AG04450 (cell line): ENCODE measurements at regions not wholly inside any gene's neighbourhood (a gene's known extent, or its start where the extent isn't known, plus 50 kb on each side); places are given as distances from the start of the nearest gene placed in this dataset. TPM values are rescaled to one million over a fixed set of nuclear protein-coding genes. Genes with fewer than 3 reads are reported as not detected.
"Not testable (repeated sequence)": the region's sequence is repeated elsewhere in the genome, so short reads cannot be mapped to it uniquely, and the experiment has no call there.

Experiments
- CTCF ChIA-PET: fragments of 300-600, 350-600 bp; formaldehyde crosslinking; extraction: SDS; loops from one replicate; lab custom pipeline; 2022; ENCODE audit warnings: antibody characterized with exemption, inconsistent platforms; lab: Charles Lee
- POLR2A ChIA-PET: fragments of 350-600 bp; formaldehyde crosslinking; extraction: SDS; loops from one replicate; lab custom pipeline; 2021; ENCODE audit warnings: antibody characterized with exemption, inconsistent platforms; lab: Yijun Ruan, JAX
- DNase-seq: peaks from one replicate; pipeline ENCODE4 v3.0.0-alpha.2; 2011; ENCODE audit warnings: low read depth, low spot score
- H3K27ac ChIP-seq: one replicate; pipeline ENCODE4 v1.5.1; 2012; ENCODE audit warnings: low read depth, low read length, control low read depth
- H3K27me3 ChIP-seq: one replicate; pipeline ENCODE4 v1.6.0; 2012; ENCODE audit warnings: low read length; ENCODE audit not compliant: control insufficient read depth, insufficient read depth
- H3K4me3 ChIP-seq: 2 replicates; pipeline ENCODE4 v1.5.1; 2011; ENCODE audit warnings: mild to moderate bottlenecking, low read depth, low read length, control low read depth
- H3K9me3 ChIP-seq: 2 replicates; pipeline ENCODE4 v1.5.1; 2012; ENCODE audit warnings: low read length; ENCODE audit not compliant: control insufficient read depth, insufficient read depth
- small RNA-seq: library from RNA; depleted of rRNA; stranded (forward); fragments of <200 nt; gene quantifications from one replicate; pipeline ENCODE3, GENCODE V24; 2012; ENCODE audit warnings: low read depth; ENCODE audit not compliant: insufficient read length

DNA sequence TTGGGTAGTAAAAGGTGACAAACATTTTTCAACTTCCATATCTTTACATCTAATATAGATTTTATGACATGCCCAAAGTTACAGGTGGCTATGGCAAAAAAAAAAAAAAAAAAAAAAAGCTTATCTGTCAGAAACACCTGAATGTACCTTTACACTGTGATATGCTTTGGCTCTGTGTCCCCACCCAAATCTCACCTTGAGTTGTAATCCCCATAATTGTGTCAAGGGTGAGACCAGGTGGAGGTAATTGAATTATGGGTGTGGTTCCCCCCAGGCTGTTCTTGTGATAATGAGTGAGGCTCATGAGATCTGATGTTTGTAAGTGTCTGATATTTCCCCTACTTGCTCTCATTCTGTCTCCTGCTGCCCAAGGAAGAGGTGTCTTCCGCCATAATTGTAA lies 139.6 kb upstream of the LRRC61 start:
- H3K4me3 ChIP-seq, H3K27me3 ChIP-seq, POLR2A ChIA-PET, DNase-seq, H3K9me3 ChIP-seq, H3K27ac ChIP-seq: not testable (repeated sequence)
- CTCF ChIA-PET: interaction anchor here (0.6 kb wide), 1 partner anchor 65 kb away, joined by 4 read pairs; no protein-coding TSS in a partner anchor

DNA sequence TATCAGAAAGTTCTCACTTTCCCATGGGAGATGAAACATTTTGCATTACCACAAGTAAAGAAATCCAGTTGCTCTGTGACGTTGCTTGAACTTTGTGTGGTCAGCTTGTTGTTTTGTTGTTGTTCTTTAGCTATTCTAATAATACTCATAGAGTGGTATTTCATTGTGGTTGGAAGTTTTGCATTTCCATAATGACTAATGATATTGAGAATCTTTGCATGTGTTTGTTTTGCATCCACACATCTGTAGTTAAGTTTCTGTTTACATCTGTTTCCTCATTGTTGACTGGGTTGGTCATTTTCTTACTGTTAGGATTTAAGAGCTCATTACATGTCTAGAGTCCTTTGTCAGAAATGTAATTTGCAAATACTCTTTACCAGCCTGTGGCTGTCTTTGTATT lies 133.2 kb upstream of the LRRC61 start:
- H3K9me3 ChIP-seq, CTCF ChIA-PET, H3K27me3 ChIP-seq, POLR2A ChIA-PET, H3K4me3 ChIP-seq, DNase-seq, H3K27ac ChIP-seq: not testable (repeated sequence)

GRCh38 chr7:150192541-150192940 lies 130.6 kb upstream of the LRRC61 start:
- DNase-seq, H3K9me3 ChIP-seq, H3K27me3 ChIP-seq, H3K27ac ChIP-seq, CTCF ChIA-PET, H3K4me3 ChIP-seq, POLR2A ChIA-PET: not testable (repeated sequence)

GRCh38 chr7:150193866-150194265 lies 129.3 kb upstream of the LRRC61 start:
- H3K27me3 ChIP-seq, H3K4me3 ChIP-seq, CTCF ChIA-PET, H3K9me3 ChIP-seq, POLR2A ChIA-PET, DNase-seq, H3K27ac ChIP-seq: not testable (repeated sequence)

Small RNA genes in the stretch of these regions (small RNA-seq; reads per million reads assigned to genes)
- not detected for gene AC092666.2
